HG03469 (cell line): ENCODE measurements at regions not wholly inside any gene's neighbourhood (a gene's known extent, or its start where the extent isn't known, plus 50 kb on each side); places are given as distances from the start of the nearest gene placed in this dataset.
"Not testable (repeated sequence)": the region's sequence is repeated elsewhere in the genome, so short reads cannot be mapped to it uniquely, and the experiment has no call there.

Experiments used
- ATAC-seq: cut with Tn5 transposase; IDR thresholded peaks from one replicate; pipeline ENCODE4 v1.9.1; 2021; ENCODE audit warnings: mild to moderate bottlenecking, moderate library complexity, moderate number of reproducible peaks; ENCODE audit not compliant: unreplicated experiment

DNA sequence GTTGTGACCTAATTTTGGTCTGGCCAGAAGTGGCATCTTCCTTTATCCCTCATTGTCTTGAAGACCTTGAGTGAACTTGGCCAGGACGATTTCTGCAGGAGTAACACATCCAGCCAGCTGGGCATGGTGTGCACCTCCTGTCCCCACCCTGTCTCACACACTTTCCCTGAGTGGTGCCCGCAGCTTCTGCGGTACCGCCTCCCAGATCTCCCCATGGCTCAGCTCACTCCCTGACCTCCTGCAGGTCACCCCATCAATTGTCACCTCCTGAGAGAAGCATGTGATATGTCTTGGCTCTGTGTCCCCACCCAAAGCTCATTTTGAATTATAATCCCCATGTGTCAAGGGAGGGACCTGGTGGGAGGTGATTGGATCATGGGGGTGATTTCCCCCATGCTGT lies 50.2 kb upstream of the TP53I11 start:
- no peak for ATAC-seq

GRCh38 chr11:45001466-45002165 lies 50.9 kb upstream of the TP53I11 start:
- no peak for ATAC-seq

GRCh38 chr11:45005106-45005505 lies 54.4 kb upstream of the TP53I11 start:
- no peak for ATAC-seq

DNA sequence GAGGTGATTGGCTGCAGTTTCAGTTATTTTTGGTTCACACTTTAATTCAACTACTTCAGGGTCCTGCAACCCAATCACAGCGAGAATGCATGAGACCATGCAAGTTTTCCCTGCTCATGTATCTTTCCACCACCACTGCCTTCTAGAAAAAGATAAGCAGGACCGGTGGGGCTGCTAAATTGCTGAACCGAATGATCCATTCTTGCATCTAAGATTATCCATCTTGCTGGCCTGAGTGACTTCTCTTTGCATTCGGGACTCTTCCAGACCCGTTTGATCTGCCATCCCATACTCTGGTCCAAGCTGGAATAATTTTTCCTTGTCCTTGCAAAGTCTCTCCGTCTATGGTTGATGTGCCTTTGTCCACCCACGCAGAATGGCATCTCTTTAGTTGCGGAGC lies 56.3 kb upstream of the TP53I11 start:
- ATAC-seq: no peak

DNA sequence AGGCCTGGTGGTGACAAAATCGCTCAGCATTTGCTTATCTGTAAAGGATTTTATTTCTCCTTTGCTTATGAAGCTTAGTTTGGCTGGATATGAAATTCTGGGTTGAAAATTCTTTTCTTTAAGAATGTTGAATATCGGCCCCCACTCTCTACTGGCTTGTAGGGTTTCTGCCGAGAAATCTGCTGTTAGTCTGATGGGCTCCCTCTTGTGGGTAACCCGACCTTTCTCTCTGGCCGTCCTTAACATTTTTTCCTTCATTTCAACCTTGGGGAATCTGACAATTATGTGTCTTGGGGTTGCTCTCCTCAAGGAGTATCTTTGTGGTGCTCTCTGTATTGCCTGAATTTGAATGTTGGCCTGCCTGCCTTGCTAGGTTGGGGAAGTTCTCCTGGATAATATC lies 65.3 kb upstream of the TP53I11 start:
- ATAC-seq: not testable (repeated sequence)

GRCh38 chr11:45016446-45016845 lies 65.8 kb upstream of the TP53I11 start:
- ATAC-seq: not testable (repeated sequence)

DNA sequence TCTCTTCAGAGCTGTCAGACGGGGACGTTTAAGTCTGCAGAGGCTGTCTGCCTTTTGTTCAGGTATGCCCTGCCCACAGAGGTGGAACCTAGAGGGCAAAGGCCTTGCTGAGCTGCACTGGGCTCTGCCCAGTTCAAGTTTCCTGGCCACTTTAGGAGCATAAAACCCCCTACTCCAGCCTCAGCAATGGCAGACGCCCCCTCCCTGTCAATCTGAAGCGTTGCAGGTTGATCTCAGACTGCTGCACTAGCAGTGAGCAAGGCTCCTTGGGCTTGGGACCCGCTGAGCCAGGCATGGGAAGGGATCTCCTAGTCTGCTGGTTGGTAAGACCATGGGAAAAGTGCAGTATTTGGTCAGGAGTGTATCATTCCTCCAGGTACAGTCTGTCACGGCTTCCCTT lies 66.6 kb upstream of the TP53I11 start:
- no peak for ATAC-seq

DNA sequence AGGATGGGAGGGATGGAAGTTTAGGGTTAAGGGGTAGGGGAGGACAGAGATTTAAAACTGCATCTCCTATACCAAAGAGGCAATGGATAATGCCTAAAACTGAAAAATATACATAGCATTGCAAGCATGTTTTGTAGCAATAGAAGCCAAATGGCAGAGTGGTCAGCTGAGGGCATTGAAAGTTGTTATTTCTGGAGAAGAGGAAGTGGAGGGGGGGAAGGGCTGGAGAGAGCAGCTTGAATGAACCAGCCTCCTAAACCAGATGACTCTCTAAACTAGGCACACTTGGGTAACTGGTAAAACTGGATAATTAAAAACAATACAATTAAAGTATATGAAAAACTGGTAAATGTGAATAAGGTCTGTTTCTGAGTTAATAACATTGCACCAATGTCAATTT lies 70.3 kb upstream of the TP53I11 start:
- no peak for ATAC-seq

DNA sequence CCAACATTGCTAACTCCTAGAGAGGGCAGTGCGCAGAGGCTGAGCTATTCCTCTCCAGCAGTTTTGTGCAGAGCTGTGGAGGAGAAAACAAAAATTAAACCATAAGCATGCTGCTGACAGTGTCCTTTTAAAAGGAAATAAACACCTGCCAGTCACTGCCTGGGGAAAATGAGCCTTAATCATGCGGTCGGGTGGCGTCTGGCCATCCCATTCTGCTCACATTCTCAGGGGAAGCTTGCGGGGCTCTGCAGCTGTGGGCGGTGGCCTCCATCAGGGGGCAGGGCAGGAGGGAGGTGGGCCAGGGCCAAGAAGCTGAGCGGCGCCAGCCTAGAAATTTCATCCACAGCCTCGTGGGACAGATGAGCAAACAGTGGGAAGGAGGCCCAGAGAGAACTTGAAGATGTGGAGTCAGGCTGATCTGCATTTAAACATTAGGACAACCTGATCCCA lies 71.0 kb upstream of the TP53I11 start:
- no peak for ATAC-seq

DNA sequence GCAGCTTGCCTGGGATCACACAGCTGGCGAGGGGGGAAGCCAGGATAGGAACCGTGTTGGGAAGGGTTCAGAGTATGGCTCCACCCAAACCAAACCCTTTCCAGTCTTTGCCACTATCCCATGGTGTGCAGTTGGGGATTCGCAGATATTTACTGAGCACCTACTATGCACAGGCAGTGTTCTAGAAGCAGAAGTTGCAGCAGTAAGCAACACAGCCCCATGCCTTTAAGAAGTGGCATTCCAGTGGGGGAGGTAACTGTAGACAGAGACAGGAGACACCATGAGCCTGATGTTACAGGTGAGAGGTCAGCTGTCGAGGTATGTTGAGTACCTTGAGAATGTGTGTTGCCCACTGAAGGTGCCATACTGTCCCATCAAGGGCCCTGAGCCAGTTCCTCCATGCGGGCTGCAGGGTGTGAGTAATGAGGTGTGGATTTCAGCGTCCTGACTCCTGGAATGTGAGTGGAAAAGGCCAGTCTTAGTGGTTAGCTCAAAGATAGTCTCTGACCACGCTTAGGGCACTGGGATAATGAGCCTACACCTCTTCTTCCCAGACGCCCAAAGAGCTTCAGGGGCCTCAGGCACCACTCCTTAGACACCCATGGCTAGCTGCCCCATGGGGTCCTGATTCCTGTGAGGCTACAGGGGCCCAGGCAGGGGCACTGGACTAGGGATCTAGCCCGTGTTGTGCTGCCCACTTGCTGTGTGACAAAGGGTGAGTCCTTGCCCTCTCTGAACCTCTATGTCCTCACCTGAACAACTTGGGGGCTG lies 71.8 kb upstream of the TP53I11 start:
- no peak for ATAC-seq

DNA sequence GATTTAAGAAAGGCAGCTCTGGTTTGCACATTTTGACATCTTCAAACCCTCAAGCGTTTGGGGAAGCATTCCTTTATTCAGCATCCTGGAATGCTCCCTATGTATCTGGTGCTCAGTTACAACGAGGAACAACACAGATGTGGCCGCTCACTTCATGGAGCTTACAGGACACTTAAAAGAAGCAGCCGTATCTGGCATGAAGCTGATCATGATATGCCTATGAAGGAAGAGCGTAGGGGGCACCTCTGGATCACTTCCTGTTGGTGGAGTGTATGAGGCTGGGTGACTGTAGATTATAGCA lies 72.3 kb upstream of the TP53I11 start:
- no peak for ATAC-seq

- no peak for ATAC-seq
Observed at GRCh38 chr11:45024316-45024715, 73.6 kb upstream of the TP53I11 start.

DNA sequence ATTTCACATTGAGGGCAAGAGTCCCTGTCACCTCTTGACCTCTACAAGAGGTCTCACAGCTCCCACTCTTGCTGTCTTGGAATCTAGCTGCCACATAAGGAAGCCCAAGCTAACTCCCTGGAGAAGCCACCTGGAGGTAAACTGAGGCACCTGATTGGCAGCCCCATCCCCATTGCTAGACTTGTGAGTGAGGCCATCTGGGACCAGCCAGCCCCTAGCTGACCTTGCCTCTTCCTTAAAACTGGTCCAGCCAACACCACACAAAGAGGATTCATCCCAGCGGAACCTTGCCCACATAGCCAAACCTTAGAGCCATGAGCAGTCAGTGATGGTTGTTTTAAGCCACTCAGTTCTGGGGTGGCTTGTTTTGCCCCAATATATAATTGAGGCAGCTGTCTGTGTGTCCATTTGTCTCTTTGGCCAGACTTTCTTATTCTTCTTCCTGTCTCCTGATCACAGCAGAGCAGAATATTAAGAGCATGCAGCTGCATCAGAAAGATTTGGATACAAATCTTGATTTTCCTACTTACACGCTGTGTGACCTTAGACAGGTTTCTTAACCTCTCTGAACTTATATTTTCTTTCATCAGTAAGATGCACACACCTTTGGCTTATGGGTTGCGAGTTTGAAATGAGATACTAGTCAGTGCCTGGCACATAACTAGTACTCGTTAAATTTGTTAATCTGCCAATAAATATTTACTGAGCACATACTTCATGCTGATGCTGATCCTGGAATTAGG lies 74.3 kb upstream of the TP53I11 start:
- ATAC-seq: no peak

GRCh38 chr11:45025716-45026492 lies 75.2 kb upstream of the TP53I11 start:
- ATAC-seq: no peak

DNA sequence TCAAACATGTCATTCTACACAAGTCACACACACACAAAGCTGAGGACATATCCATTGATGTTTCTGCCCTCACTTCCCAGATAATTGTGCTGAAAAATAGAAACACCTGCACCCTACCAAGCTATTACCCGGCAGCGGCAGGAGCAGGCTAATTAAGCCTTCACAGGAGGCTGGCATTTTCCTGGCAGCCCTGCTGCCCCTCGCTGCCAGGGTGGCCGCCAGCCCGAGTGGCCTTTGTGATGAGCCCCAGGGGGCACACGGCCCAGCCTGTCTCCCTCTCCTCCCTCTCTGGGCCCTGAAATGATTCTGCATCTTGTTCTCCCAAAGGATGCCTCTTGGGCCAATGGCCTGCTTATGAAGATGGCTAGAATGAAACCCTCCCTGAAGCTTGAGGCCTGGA lies 76.2 kb upstream of the TP53I11 start:
- ATAC-seq: no peak

DNA sequence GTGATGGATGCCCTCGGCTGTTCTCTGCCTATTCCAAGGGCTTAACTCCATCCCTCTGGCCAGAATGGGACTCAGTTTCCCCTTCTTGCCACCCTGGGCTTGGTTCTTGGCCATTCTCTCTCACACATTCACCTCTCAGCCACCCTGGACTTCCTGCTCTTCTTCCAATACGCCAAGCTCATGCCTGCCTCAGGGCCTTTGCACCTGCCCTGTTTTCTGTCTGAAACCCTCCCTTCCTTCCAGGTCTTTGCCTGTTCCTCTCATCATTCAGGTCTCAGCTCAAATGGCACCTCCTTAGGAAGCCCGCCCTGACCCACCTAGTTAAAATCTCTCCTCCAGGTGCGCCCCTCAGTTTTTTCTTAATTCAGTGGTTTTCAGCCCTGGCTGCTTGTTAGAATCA lies 76.6 kb upstream of the TP53I11 start:
- no peak for ATAC-seq

- ATAC-seq: no peak
Observed at GRCh38 chr11:45028911-45029682, 78.4 kb upstream of the TP53I11 start.

- ATAC-seq: no peak
Observed at GRCh38 chr11:45030778-45031177, 80.1 kb upstream of the TP53I11 start.

DNA sequence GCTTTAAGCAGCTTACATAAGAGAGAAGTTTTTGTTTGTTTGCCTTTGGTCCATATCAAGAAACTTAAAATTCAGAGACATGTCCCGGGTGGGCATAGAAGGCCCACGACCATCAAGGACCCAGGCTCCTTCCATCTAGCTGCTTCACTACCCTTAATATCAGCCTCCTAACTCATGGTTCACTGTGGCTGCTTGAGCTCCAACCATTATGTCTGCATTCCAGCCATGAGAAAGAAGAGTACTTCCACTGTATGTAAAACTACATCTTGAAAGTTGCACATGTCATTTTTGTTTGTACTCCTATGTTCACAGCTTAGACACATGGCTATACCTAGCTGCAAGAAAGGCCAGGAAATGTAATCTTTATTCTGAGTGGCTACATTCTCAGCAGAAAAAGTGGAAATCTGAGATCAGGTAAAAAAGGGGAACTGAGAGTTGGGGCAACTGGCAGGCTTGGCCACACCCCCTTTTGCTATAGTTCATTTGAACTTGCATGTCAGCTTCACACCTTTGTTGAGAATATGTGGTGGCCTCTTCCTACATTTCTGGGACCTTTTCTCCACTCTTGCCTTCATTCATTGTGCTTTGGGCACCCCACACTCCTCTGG lies 81.3 kb upstream of the TP53I11 start:
- peak; percentile 85 for ATAC-seq

GRCh38 chr11:45035413-45035812 lies 84.7 kb upstream of the TP53I11 start:
- no peak for ATAC-seq
